GM19239 (cell line): ENCODE measurements at regions not wholly inside any gene's neighbourhood (a gene's known extent, or its start where the extent isn't known, plus 50 kb on each side); places are given as distances from the start of the nearest gene placed in this dataset.

Experiments
- DNase-seq: peaks from one replicate; pipeline ENCODE4 v3.0.0; 2011; ENCODE audit warnings: low spot score; ENCODE audit not compliant: insufficient read length
- FAIRE-seq: peaks from 2 replicates; lab custom pipeline; 2011; peaks lifted over from hg19 to GRCh38; lab: Jason Lieb, UNC

- FAIRE-seq (no peak), DNase-seq (no peak)
Measured at GRCh38 chr10:120641695-120642094, 184.7 kb downstream of the PLPP4 start.

- DNase-seq (no peak), FAIRE-seq (no peak)
Measured at GRCh38 chr10:120643351-120643750, 186.3 kb downstream of the PLPP4 start.

- DNase-seq = no peak
- no peak for FAIRE-seq
Measured at GRCh38 chr10:120644556-120645410, 187.8 kb downstream of the PLPP4 start.

- FAIRE-seq (no peak), DNase-seq (no peak)
Measured at GRCh38 chr10:120646159-120646732, 189.2 kb downstream of the PLPP4 start.

DNA sequence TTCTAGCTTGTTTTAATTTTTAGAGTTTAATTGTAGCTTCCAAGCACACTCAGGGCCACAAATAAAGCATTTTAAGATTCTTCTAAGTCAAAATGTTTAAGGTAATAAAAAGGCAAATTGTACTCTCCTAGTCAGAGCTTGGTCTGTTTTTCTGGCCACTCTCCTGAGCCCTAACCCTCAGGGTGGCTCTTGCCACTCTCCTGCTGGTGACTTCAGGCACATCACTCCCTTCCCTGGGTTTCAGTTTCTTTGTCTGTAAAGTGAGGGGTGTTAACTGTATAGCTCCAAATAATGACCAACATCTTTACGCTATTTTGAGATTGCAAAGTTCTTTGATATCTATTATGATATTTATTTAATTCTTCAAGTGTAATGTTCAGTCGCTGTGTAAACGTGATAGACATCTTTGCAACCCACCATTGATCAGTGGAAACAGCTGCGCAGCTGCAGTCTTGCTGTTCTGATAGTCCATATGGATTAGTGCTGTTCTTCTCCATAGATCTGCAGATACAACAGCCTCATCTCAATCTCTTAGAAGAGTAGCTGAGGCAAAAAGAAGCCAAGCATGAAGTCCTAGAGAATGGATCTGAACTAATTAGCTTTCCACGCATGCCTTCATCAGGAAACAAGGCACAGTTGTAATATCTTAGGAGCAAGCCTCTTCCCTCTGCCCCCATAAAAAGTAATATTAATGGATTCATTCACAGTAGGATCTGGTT lies 189.9 kb downstream of the PLPP4 start:
- FAIRE-seq = no peak
- no peak for DNase-seq

GRCh38 chr10:120650705-120651399 lies 193.8 kb downstream of the PLPP4 start:
- no peak for FAIRE-seq
- no peak for DNase-seq

GRCh38 chr10:120656107-120656506 lies 195.1 kb upstream of the WDR11 start:
- no peak for DNase-seq
- FAIRE-seq = no peak

DNA sequence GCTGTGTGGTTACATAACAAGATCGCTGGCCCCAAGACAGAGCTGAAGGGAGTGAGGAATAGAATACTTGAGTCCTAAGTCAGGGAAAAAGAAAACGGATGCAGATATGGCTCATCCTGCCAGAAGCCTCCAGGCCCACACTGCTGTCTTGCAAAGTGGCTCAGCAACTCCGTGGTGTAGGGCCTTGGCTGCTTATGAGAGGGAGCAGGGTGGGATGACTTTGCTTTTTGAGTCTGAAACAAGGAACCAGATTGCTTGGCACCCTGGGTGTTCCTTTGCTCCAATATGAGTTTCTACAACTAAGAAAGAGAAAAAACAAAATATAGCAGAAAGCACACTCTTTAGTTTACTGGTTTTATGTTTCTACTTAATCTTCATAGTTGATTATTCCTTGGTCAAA lies 193.8 kb upstream of the WDR11 start:
- DNase-seq = no peak
- no peak for FAIRE-seq

DNA sequence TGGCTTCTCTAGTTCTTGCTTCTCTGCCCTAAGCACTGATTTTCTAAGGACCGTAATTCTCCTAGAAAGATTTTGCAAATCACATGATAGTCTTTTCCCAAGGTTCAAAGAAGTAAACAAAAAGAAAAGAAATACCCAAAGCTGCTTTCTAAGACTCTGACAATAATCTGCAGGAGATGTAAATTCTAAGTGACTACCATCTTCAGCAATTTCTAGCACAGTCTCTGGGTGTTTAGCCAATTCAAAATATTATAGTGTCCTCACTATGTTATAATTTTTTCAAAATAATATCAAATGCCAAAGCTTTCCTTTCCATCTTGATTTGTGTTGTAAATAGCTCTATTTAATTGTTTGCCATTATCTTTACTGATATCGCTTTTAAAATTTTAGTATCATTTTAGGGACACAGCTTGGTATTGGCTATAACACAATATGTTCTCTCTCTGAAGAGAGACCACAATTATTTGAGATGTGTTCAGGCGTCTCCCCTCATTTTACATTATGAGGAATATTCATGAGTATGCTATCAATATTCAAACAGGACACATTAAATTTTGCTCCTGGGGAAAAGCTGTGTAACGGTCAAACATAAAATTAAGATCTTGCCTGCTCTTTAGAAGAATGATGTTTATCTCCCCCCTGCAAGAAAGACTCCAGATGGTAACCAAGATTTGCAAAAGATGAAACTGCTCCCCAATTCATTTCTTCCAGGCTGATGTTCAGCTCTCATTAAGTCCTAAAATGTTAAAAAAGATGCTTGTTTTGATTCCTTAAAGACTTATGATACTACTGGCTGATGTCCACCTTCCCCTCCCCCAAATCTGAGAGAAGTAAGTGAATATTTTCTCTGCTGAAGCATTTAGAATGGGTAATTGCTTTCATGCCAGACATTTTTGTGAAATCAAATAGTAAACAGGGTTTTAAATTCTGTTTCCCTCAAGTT lies 191.9 kb upstream of the WDR11 start:
- DNase-seq = no peak
- FAIRE-seq = no peak

DNA sequence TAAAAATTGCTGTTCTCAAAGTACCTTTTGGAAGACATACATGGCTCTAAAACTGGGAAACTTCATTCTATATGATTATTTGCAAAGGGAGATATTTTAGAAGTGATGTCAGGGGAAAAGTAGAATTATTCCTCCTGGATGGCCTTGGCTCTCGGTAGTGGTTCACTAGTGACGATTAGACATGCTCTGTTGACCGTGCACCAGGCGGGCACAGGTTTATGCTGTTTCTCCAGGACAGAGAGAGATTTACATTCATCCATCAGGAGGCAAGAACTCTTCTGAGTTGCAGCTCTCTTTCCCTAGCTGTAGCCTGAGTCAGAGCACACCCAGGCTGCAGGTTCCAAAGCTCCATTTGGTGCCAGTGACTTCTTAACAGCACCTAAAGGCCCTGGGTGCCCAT lies 184.9 kb upstream of the WDR11 start:
- FAIRE-seq (no peak), DNase-seq (no peak)

DNA sequence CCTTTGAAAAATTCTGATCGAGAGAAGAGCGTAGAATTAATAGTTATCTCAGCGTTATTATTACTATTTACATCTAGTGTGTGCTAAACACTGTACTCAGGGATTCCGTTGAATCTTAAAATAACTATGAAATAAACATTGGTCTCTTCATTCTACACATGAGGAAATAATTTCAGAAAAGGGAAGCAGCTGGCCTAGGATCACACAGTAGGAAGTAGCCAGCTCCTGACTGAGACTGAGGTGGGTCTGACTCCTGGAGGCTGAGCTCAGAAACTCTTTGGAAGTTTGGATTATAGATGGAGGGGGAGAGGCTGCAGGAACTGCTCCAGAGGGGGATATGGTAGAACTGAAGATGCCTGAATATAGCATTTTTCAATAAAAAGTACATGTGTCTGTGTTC lies 183.9 kb upstream of the WDR11 start:
- FAIRE-seq = no peak

GRCh38 chr10:120671491-120671890 lies 179.7 kb upstream of the WDR11 start:
- FAIRE-seq (no peak), DNase-seq (no peak)

More for the DNA sequence above, 183.9 kb upstream of the WDR11 start:
- DNase-seq = no peak

DNA sequence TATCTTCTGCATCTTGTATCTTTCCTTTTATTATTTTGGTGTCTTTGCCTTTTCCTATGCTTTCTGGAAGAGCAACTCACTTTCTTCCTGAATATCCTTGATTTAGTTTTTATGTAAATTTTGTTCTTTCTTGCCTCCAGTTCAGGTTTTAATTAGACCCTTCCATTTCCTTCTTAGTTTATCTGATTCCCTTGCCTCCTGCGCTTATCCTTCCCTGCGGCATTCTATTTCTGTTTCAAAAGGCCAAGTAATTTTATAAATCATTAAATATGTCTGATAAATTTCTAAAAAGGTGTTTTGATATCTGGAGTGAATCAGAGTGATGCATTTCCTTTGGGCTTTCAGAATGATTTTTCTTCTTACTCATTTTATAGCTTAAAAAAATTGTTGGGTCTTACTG lies 167.7 kb upstream of the WDR11 start:
- DNase-seq (no peak), FAIRE-seq (no peak)

GRCh38 chr10:120684226-120684625 lies 166.9 kb upstream of the WDR11 start:
- FAIRE-seq (no peak), DNase-seq (no peak)

DNA sequence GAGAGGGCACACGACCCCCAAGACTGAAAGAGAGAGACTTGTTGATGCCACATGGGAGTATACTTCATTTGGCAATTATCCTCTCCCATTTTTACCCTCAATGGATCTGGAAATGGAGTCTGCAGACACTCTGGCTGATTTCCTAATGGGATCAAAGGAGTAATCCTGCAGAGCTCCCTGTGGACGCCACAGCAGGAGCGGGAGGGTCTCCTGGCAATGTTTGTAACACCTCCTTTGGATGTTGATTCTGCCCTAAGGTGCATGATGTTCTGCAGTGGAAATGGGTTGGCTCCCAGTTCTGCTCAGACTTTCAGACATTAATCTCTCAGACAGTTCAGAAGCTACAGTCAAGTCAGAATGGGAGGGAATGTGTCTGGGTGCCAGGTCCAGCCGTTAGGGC lies 166.0 kb upstream of the WDR11 start:
- no peak for DNase-seq
- FAIRE-seq = no peak

DNA sequence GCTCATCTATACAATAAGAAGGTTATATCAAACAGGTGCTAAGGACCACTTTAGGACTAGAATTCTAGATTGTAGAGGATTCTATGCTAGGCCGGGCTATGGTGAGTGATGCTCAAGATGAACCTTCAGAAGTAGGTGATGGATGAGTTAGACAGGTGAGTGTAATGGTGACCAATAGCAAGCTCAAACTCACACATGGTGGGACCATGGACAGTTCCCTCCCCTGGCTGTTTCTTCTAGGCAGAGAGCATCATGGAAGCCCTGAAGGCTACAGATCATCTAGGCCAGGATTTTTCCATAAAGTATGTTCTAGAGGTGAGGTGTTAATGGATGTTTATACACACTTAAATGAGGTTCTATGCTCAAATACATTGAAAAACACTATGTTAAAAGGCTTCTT lies 162.2 kb upstream of the WDR11 start:
- DNase-seq (no peak), FAIRE-seq (no peak)

DNA sequence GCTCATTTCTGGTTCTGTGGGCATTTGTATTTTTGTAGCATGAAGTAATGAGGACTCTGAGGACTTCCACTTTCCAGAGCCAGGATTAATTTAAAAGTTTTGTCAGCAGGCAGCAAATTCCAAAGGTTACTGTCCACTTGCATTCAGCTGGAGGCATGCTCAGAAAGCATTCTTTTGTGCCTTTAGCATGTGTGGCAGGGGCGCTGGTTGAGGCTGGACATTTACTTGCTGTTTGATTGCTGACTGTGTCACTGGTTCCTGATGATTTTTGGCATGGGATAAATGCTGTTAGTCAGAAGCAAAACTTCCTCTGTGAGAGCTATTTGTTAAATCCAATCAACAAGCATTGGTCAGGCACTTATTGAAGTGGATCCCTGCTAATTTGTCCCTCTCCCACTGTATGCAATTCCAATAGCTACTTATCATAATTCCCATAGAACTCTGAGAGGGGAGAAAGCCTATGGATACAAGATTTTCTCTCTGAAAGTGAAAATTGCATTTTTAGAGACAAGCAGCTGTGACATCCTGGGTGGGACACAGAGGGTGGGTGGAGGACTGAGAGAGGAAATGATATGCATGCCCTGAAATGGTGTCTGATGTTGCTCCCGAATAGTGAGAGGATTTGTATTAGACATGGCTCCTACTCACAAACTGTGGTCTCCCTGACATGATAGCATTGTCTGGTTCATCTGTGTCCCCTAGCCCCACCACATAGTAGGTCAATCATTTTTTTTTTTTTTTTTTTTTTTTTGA lies 161.2 kb upstream of the WDR11 start:
- DNase-seq (no peak), FAIRE-seq (no peak)

DNA sequence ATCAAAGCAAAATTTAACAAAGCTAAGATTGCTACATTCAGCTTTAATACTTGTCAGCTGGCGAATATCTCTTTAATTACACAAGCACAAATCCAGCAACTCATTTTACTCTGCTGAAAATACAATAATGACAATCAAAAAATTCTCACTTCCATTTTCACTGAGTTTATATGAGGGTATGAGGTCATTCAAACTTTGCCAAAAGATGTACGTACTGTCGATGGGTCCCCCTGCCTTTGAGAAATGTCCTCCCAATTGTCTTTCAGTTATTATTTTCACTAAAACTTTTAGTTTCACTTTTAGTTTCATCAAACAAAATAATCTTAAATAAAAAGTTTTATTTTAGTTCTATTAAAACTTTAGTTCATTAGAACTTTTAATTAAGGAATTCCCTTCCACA lies 159.5 kb upstream of the WDR11 start:
- FAIRE-seq = no peak
- no peak for DNase-seq

GRCh38 chr10:120700426-120700825 lies 150.7 kb upstream of the WDR11 start:
- FAIRE-seq (no peak), DNase-seq (no peak)
